Fibroblast of lung (primary cell): ENCODE measurements at regions not wholly inside any gene's neighbourhood (a gene's known extent, or its start where the extent isn't known, plus 50 kb on each side); places are given as distances from the start of the nearest gene placed in this dataset.

Source experiments
- DNase-seq, 2 donors: peaks; one replicate each; pipeline versions ENCODE4 v3.0.0 to v3.0.0-alpha.2; 2010; ENCODE audit warnings: low read depth in 2 of 2
- H2AFZ ChIP-seq: 2 replicates; pipeline ENCODE4 v1.5.1; 2012; ENCODE audit warnings: low read length, control low read depth, inconsistent platforms
- H3K27ac ChIP-seq: 2 replicates; pipeline ENCODE4 v1.5.1; 2011; ENCODE audit warnings: low read length, control low read depth; ENCODE audit not compliant: insufficient read depth
- H3K27me3 ChIP-seq: 2 replicates; pipeline ENCODE4 v1.5.1; 2011; ENCODE audit warnings: mild to moderate bottlenecking, low read length; ENCODE audit not compliant: control insufficient read depth, insufficient read depth
- H3K36me3 ChIP-seq: 2 replicates; pipeline ENCODE4 v1.5.1; 2011; ENCODE audit warnings: low read length; ENCODE audit not compliant: control insufficient read depth, insufficient read depth
- H3K4me1 ChIP-seq: 2 replicates; pipeline ENCODE4 v1.5.1; 2011; ENCODE audit warnings: low read length; ENCODE audit not compliant: control insufficient read depth, insufficient read depth; ENCODE audit errors: extremely low read depth
- H3K4me2 ChIP-seq: 2 replicates; pipeline ENCODE4 v1.5.1; 2011; ENCODE audit warnings: low read length, control low read depth; ENCODE audit not compliant: insufficient read depth; ENCODE audit errors: extremely low read depth
- H3K4me3 ChIP-seq, 4 experiments: fragments of 200-600 bp in 1 of 4; sonication (generic) in 1 of 4; replicated peaks in 1 of 4; 2 replicates each; pipeline ENCODE4 v1.5.1; 2011 to 2016; ENCODE audit warnings: low read length in 4 of 4, low read depth in 3 of 4, mild to moderate bottlenecking in 3 of 4, control low read depth in 2 of 4, inconsistent platforms in 1 of 4, mixed read lengths in 1 of 4; ENCODE audit not compliant: insufficient read depth in 1 of 4; ENCODE audit errors: control extremely low read depth in 1 of 4
- H3K79me2 ChIP-seq: 2 replicates; pipeline ENCODE4 v1.5.1; 2012; ENCODE audit warnings: mild to moderate bottlenecking, low read length, inconsistent platforms; ENCODE audit not compliant: control insufficient read depth, insufficient read depth
- H3K9ac ChIP-seq: 2 replicates; pipeline ENCODE4 v1.5.1; 2011; ENCODE audit warnings: mild to moderate bottlenecking, low read length, control low read depth; ENCODE audit not compliant: insufficient read depth
- H3K9me3 ChIP-seq: 2 replicates; pipeline ENCODE4 v1.5.1; 2012; ENCODE audit warnings: low read depth, low read length; ENCODE audit not compliant: control insufficient read depth, insufficient read depth
- H4K20me1 ChIP-seq: 2 replicates; pipeline ENCODE4 v1.5.1; 2011; ENCODE audit warnings: low read length; ENCODE audit not compliant: control insufficient read depth, insufficient read depth; ENCODE audit errors: extremely low read depth
- EZH2 ChIP-seq: IDR thresholded peaks from 2 replicates; pipeline ENCODE4 v1.5.1; 2012; ENCODE audit warnings: low read length, control low read depth, mild to moderate bottlenecking; ENCODE audit errors: missing control alignments
- TF ChIP-seq, protein P1 (sequence below), 2 donors: IDR thresholded peaks in 1 of 2; conservative IDR thresholded peaks in 1 of 2; 1 replicate in 1 of 2; 2 replicates in 1 of 2; pipeline ENCODE4 v1.5.1; 2011 to 2012; ENCODE audit warnings: low read length in 2 of 2, control low read depth in 1 of 2, inconsistent platforms in 1 of 2, low read depth in 1 of 2, mild to moderate bottlenecking in 1 of 2

DNA sequence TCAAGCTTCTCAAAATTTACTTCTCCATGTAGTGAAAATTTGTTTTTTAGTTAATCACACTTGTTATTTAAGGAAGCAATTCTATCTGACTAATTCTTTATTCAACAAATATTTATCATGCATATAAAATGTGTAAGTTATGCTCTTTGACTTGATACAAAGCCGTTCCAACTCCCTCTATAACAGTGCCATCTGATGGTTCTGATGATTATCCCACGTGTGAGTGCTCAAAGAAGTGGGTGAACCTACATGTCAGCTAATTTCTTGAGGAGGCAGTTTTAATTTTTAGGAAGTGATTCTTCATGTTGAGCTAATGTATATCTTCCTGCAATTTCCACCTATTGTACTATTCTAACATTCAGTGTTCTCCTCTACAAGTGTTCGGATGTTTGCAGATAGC is 88.8 kb upstream of the BRINP1 start:
- no peak overlapping the region for H3K4me2 ChIP-seq
- no peaks in the 10 kb centered on the region for H4K20me1 ChIP-seq
- H3K36me3 ChIP-seq = no peaks in the 10 kb centered on the region
- no peak for DNase-seq
- H3K4me1 ChIP-seq = no peaks in the 10 kb centered on the region
- H3K4me3 ChIP-seq = no peak overlapping the region
- H3K27me3 ChIP-seq = no peaks in the 10 kb centered on the region
- H3K9ac ChIP-seq = no peak overlapping the region
- H3K9me3 ChIP-seq = no peaks in the 10 kb centered on the region
- H3K27ac ChIP-seq = no peak overlapping the region
- no peaks in the 10 kb centered on the region for H3K79me2 ChIP-seq
- no peak overlapping the region for H2AFZ ChIP-seq
- no peak for TF ChIP-seq EZH2
- TF ChIP-seq, protein P1, sequence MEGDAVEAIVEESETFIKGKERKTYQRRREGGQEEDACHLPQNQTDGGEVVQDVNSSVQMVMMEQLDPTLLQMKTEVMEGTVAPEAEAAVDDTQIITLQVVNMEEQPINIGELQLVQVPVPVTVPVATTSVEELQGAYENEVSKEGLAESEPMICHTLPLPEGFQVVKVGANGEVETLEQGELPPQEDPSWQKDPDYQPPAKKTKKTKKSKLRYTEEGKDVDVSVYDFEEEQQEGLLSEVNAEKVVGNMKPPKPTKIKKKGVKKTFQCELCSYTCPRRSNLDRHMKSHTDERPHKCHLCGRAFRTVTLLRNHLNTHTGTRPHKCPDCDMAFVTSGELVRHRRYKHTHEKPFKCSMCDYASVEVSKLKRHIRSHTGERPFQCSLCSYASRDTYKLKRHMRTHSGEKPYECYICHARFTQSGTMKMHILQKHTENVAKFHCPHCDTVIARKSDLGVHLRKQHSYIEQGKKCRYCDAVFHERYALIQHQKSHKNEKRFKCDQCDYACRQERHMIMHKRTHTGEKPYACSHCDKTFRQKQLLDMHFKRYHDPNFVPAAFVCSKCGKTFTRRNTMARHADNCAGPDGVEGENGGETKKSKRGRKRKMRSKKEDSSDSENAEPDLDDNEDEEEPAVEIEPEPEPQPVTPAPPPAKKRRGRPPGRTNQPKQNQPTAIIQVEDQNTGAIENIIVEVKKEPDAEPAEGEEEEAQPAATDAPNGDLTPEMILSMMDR (conservative IDR thresholded peaks at IDR 0.05 in 1 of 2, IDR thresholded peaks at IDR 0.05 in 1 of 2; ENCODE audit: low read depth in 1 of 2, low read length in 2 of 2) = no peak

DNA sequence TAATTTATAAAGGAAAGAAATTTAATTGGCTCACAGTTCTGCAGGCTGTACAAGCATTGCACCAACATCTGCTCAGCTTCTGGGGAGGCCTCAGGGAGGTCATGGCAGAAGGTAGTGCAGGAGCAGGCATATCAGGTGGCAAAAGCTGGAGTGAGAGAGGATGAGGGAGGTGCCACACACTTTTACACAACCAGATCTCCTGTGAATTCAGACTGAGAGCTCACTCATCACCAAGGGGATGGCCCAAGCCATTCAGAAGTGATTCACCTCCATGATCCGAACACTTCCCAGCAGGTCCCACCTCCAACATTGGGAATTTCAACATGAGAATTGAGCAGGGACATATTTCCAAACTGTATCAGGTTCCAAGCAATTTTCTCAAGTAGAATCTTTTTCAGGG is 84.7 kb upstream of the BRINP1 start:
- Histone ChIP-seq H3K4me3 (no peak overlapping the region), H3K9ac (no peak overlapping the region), H4K20me1 (no peaks in the 10 kb centered on the region), H2AFZ (no peak overlapping the region), H3K27ac (no peak overlapping the region), H3K4me2 (no peak overlapping the region), H3K4me1 (no peaks in the 10 kb centered on the region), H3K79me2 (no peaks in the 10 kb centered on the region), H3K36me3 (no peaks in the 10 kb centered on the region), H3K27me3 (no peaks in the 10 kb centered on the region), H3K9me3 (no peaks in the 10 kb centered on the region)
- TF ChIP-seq EZH2 = no peak
- TF ChIP-seq, protein P1 (conservative IDR thresholded peaks at IDR 0.05 in 1 of 2, IDR thresholded peaks at IDR 0.05 in 1 of 2; ENCODE audit: low read depth in 1 of 2, low read length in 2 of 2) = no peak
- DNase-seq = no peak

DNA sequence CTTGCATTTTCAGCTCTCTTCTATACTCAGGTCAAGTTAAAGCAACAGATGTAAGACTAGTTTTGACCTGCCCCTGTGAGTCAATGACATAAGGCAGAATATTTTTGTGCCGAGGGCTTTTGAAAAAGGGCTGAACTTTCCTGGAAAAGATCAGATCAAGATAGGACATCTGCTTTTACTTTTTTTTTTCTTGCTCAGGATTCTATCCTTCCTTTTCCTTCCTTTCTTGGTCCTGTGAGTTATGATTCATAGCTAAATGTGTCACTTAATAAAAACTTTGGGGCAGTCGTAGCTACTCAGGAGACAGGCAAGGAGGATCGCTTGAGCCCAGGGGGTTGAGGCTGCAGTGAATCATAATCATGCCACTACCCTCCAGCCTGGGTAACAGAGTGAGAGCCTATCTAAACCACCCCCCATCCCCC is 84.3 kb upstream of the BRINP1 start:
- Histone ChIP-seq H3K27me3 (no peaks in the 10 kb centered on the region), H3K4me2 (no peak overlapping the region), H3K27ac (no peak overlapping the region), H4K20me1 (no peaks in the 10 kb centered on the region), H3K9ac (no peak overlapping the region), H3K4me1 (no peaks in the 10 kb centered on the region), H3K79me2 (no peaks in the 10 kb centered on the region), H3K36me3 (no peaks in the 10 kb centered on the region), H3K9me3 (no peaks in the 10 kb centered on the region), H2AFZ (no peak overlapping the region), H3K4me3 (no peak overlapping the region)
- TF ChIP-seq, protein P1 (conservative IDR thresholded peaks at IDR 0.05 in 1 of 2, IDR thresholded peaks at IDR 0.05 in 1 of 2; ENCODE audit: low read depth in 1 of 2, low read length in 2 of 2) = no peak
- TF ChIP-seq EZH2 = no peak
- no peak for DNase-seq
